ENCODE measurements at regions not wholly inside any gene's neighbourhood (a gene's known extent, or its start where the extent isn't known, plus 50 kb on each side); places are given as distances from the start of the nearest gene placed in this dataset.

DNA sequence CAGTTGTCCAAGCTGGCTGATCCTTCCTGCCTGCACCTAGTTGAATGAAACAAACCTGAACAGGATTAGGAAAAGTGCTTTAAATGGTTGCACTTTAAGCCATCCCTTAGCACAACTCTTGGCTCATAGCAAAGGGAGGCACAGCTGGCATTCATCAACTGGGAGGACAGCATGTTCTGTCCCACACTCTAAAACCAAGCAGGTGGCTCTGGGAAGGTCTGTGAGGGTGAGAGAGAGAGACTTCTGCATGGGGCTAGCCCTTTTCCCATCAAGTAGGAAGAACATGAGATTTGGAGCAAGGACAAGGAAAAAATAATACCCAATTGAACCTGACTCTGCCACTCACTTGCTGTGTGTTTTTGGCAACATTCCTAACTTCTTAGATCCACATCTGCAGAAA lies 140.9 kb upstream of the CCL2 start:
- H3K36me3 ChIP-seq (ENCODE audit: insufficient read depth, low read length): no peaks in the 10 kb centered on the region
- H3K4me2 ChIP-seq (ENCODE audit: low read depth, low read length, poor library complexity, severe bottlenecking): no peak overlapping the region
- H3K4me3 ChIP-seq (ENCODE audit: low read length, poor library complexity, severe bottlenecking): no peak overlapping the region
- H3K9me2 ChIP-seq (replicated peaks; ENCODE audit: low read depth, low read length): no peaks in the 10 kb centered on the region
- no peaks in the 10 kb centered on the region for H3K9me3 ChIP-seq (ENCODE audit: insufficient read depth, low read depth, low read length)
- H3K9ac ChIP-seq (ENCODE audit: low read depth, low read length, poor library complexity, severe bottlenecking): no peak overlapping the region
- no peaks in the 10 kb centered on the region for H4K20me1 ChIP-seq (ENCODE audit: insufficient read depth, low read length, poor library complexity, severe bottlenecking)
- H3K4me1 ChIP-seq (ENCODE audit: insufficient read depth, low read length, poor library complexity, severe bottlenecking): no peaks in the 10 kb centered on the region
- no peaks in the 10 kb centered on the region for H3F3A ChIP-seq (ENCODE audit: low read depth)
- H2AFZ ChIP-seq (ENCODE audit: low read length): no peak overlapping the region
- H3K27me3 ChIP-seq (ENCODE audit: insufficient read depth, low read length, poor library complexity, severe bottlenecking): no peaks in the 10 kb centered on the region
- TF ChIP-seq, protein P1, sequence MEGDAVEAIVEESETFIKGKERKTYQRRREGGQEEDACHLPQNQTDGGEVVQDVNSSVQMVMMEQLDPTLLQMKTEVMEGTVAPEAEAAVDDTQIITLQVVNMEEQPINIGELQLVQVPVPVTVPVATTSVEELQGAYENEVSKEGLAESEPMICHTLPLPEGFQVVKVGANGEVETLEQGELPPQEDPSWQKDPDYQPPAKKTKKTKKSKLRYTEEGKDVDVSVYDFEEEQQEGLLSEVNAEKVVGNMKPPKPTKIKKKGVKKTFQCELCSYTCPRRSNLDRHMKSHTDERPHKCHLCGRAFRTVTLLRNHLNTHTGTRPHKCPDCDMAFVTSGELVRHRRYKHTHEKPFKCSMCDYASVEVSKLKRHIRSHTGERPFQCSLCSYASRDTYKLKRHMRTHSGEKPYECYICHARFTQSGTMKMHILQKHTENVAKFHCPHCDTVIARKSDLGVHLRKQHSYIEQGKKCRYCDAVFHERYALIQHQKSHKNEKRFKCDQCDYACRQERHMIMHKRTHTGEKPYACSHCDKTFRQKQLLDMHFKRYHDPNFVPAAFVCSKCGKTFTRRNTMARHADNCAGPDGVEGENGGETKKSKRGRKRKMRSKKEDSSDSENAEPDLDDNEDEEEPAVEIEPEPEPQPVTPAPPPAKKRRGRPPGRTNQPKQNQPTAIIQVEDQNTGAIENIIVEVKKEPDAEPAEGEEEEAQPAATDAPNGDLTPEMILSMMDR (conservative IDR thresholded peaks at IDR 0.05; ENCODE audit: low read length): no peak
- no peak for TF ChIP-seq EZH2phosphoT487 (IDR thresholded peaks at IDR 0.05; ENCODE audit: borderline replicate concordance)
- no peaks in the 10 kb centered on the region for H3K79me2 ChIP-seq (ENCODE audit: insufficient read depth, low read length)

DNA sequence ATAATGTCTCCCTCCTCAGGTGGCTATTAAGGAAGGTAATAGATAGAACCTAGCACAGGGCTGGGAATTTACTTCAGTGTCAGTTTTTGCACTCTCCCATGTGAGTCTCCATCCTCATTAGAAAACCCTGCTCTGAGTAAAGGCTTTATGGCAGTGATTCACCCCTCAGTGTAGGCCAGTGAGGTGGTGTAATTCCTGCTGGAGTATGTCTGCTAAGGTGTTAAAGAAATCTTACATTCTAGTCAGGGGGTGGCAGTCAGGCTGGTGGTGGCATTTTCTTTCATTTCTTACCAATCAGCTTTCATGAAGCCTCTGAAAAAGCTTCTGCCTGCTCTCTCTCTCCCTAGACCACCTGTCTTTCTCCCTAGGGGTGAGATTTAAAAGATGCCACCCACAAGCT lies 138.8 kb upstream of the CCL2 start:
- no peak overlapping the region for H3K4me3 ChIP-seq (ENCODE audit: low read length, poor library complexity, severe bottlenecking)
- H3K9me3 ChIP-seq (ENCODE audit: insufficient read depth, low read depth, low read length): no peaks in the 10 kb centered on the region
- TF ChIP-seq, protein P1 (conservative IDR thresholded peaks at IDR 0.05; ENCODE audit: low read length): no peak
- TF ChIP-seq EZH2phosphoT487 (IDR thresholded peaks at IDR 0.05; ENCODE audit: borderline replicate concordance): no peak
- H3K4me1 ChIP-seq (ENCODE audit: insufficient read depth, low read length, poor library complexity, severe bottlenecking): no peaks in the 10 kb centered on the region
- no peaks in the 10 kb centered on the region for H3F3A ChIP-seq (ENCODE audit: low read depth)
- H3K36me3 ChIP-seq (ENCODE audit: insufficient read depth, low read length): no peaks in the 10 kb centered on the region
- no peaks in the 10 kb centered on the region for H4K20me1 ChIP-seq (ENCODE audit: insufficient read depth, low read length, poor library complexity, severe bottlenecking)
- H3K9ac ChIP-seq (ENCODE audit: low read depth, low read length, poor library complexity, severe bottlenecking): no peak overlapping the region
- H3K79me2 ChIP-seq (ENCODE audit: insufficient read depth, low read length): no peaks in the 10 kb centered on the region
- no peak overlapping the region for H3K4me2 ChIP-seq (ENCODE audit: low read depth, low read length, poor library complexity, severe bottlenecking)
- no peaks in the 10 kb centered on the region for H3K27me3 ChIP-seq (ENCODE audit: insufficient read depth, low read length, poor library complexity, severe bottlenecking)
- H2AFZ ChIP-seq (ENCODE audit: low read length): no peak overlapping the region
- no peaks in the 10 kb centered on the region for H3K9me2 ChIP-seq (replicated peaks; ENCODE audit: low read depth, low read length)

DNA sequence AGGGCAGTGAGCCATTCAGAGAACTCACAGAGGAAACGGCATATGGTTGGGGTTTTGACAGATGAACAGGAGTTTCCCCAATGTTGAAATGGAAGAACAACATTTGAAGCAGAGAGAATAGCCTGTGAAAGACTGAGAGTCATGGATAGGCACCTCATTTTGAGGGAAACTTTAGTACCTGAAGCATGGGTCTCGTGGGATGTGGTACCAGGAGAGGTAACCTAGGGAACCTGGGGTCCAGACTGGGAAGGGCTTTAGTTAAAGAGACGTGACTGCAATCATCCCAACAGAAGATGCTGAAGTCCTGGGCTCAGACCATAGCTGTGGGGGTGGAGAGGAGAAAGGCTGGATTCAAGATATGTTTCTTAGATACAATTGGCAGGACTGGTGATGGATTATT lies 137.8 kb upstream of the CCL2 start:
- H3K27me3 ChIP-seq (ENCODE audit: insufficient read depth, low read length, poor library complexity, severe bottlenecking): no peaks in the 10 kb centered on the region
- H4K20me1 ChIP-seq (ENCODE audit: insufficient read depth, low read length, poor library complexity, severe bottlenecking): no peaks in the 10 kb centered on the region
- H3K9me2 ChIP-seq (replicated peaks; ENCODE audit: low read depth, low read length): no peaks in the 10 kb centered on the region
- no peak overlapping the region for H3K9ac ChIP-seq (ENCODE audit: low read depth, low read length, poor library complexity, severe bottlenecking)
- no peak overlapping the region for H3K4me2 ChIP-seq (ENCODE audit: low read depth, low read length, poor library complexity, severe bottlenecking)
- no peaks in the 10 kb centered on the region for H3K9me3 ChIP-seq (ENCODE audit: insufficient read depth, low read depth, low read length)
- H3K79me2 ChIP-seq (ENCODE audit: insufficient read depth, low read length): no peaks in the 10 kb centered on the region
- H3F3A ChIP-seq (ENCODE audit: low read depth): no peaks in the 10 kb centered on the region
- TF ChIP-seq, protein P1 (conservative IDR thresholded peaks at IDR 0.05; ENCODE audit: low read length): no peak
- no peak for TF ChIP-seq EZH2phosphoT487 (IDR thresholded peaks at IDR 0.05; ENCODE audit: borderline replicate concordance)
- H3K4me3 ChIP-seq (ENCODE audit: low read length, poor library complexity, severe bottlenecking): no peak overlapping the region
- H3K4me1 ChIP-seq (ENCODE audit: insufficient read depth, low read length, poor library complexity, severe bottlenecking): no peaks in the 10 kb centered on the region
- H2AFZ ChIP-seq (ENCODE audit: low read length): no peak overlapping the region
- H3K36me3 ChIP-seq (ENCODE audit: insufficient read depth, low read length): no peaks in the 10 kb centered on the region

Data from Loucy (cell line).